ENCODE measurements at regions not wholly inside any gene's neighbourhood (a gene's known extent, or its start where the extent isn't known, plus 50 kb on each side); places are given as distances from the start of the nearest gene placed in this dataset.

DNA sequence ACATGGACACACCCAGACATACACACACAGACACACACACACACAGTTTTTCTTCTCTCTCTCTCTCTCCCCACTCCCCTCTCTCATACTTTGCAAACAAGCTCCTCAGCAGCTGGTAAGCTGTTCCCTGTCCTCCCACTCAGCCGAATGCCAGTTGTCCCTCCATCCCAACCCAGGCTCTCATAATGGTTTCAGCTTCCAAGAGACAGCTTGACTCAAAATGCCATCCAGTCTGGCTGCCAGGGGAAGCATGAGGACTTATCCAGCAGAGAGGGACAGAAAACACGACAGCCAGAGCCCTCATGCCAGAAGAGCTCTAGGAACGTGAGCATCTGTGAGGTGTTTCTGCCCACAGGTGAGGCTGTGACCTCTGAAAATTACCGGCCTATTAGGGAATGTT, 112.6 kb upstream of the SPDL1 start:
- TF ChIP-seq, protein P1, sequence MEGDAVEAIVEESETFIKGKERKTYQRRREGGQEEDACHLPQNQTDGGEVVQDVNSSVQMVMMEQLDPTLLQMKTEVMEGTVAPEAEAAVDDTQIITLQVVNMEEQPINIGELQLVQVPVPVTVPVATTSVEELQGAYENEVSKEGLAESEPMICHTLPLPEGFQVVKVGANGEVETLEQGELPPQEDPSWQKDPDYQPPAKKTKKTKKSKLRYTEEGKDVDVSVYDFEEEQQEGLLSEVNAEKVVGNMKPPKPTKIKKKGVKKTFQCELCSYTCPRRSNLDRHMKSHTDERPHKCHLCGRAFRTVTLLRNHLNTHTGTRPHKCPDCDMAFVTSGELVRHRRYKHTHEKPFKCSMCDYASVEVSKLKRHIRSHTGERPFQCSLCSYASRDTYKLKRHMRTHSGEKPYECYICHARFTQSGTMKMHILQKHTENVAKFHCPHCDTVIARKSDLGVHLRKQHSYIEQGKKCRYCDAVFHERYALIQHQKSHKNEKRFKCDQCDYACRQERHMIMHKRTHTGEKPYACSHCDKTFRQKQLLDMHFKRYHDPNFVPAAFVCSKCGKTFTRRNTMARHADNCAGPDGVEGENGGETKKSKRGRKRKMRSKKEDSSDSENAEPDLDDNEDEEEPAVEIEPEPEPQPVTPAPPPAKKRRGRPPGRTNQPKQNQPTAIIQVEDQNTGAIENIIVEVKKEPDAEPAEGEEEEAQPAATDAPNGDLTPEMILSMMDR (IDR thresholded peaks at IDR 0.05): no peak
- TF ChIP-seq POLR2AphosphoS5 (IDR thresholded peaks at IDR 0.05) (no peak), POLR2A (IDR thresholded peaks at IDR 0.05) (no peak)

All from prostate gland (tissue), 2 donors.